Stimulated activated CD4-positive, alpha-beta T cell treated with anti-CD3 and anti-CD28 coated beads, Interleukin-15, amount 100 ng/mL, for 24 hours (primary cell): ENCODE measurements at regions not wholly inside any gene's neighbourhood (a gene's known extent, or its start where the extent isn't known, plus 50 kb on each side); places are given as distances from the start of the nearest gene placed in this dataset.
"Not testable (repeated sequence)": the region's sequence is repeated elsewhere in the genome, so short reads cannot be mapped to it uniquely, and the experiment has no call there.

Experiments
- DNase-seq: peaks from one replicate; pipeline ENCODE4 v3.0.0-alpha.2; 2020

GRCh38 chr2:173468266-173468793 is 113.7 kb downstream of the CDCA7 start:
- DNase-seq, result no peak

- DNase-seq, result no peak
Observed at GRCh38 chr2:173472112-173472511, 117.4 kb downstream of the CDCA7 start.

GRCh38 chr2:173483137-173483536 is 128.5 kb downstream of the CDCA7 start:
- no peak for DNase-seq

GRCh38 chr2:173488861-173489260 is 134.2 kb downstream of the CDCA7 start:
- no peak for DNase-seq

DNA sequence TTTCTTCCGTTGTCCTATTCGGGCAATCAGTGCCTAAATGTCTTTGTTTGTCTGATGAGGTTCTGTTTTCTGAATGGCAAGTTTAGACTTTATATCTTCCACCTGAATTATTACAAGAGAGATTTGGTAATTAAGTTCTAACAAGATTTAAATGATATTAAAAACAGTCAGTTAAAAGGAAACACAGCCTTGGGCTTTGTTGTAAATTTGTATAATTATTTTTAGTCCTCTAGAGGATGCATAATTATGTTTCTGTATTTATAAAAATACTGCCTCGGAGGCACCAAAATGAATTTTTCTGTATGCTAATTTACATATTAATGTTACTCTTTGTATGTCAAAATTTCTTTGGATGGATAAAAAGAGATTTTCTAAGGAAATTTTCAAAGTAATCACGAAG is 136.7 kb downstream of the CDCA7 start:
- no peak for DNase-seq

DNA sequence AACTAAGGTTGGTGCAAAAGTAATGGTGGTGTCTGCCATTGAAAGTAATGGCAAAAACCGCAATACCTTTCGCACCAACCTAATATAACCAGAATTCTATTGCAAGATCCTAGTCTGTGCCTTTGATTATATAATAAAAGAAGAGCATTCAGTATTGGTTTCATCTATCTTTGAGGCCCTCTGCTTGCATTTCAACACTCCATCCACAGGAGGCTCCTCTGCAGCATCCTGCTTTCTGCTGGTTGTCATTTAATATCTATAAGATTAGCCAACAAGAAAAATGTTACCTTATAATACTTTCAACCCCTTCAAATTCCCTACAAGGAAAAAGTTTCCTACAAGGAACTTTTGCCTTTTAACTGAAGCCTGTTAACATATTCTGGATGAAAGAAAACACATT is 139.2 kb downstream of the CDCA7 start:
- DNase-seq, result no peak

DNA sequence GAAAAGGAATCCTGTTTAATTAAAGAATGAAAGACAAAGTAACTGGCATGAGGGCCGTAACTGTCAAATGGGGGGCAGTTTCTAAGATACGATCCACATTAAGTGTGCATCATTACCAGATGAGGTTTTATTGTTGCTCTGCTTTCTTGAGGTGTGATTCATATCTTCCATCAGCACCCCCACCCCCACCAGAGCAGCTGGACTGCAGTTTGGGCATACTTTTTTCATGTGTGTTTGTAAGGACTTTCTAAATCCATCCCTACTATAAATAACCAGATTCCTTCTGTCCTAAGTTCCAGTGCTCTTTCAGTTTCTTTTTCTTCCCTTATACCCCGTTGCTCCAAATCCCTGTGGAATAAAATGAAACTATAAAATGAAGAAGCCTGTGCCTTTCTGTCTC is 142.1 kb downstream of the CDCA7 start:
- DNase-seq, result no peak

- DNase-seq, result no peak
Observed at GRCh38 chr2:173500953-173501352, 146.3 kb downstream of the CDCA7 start.

DNA sequence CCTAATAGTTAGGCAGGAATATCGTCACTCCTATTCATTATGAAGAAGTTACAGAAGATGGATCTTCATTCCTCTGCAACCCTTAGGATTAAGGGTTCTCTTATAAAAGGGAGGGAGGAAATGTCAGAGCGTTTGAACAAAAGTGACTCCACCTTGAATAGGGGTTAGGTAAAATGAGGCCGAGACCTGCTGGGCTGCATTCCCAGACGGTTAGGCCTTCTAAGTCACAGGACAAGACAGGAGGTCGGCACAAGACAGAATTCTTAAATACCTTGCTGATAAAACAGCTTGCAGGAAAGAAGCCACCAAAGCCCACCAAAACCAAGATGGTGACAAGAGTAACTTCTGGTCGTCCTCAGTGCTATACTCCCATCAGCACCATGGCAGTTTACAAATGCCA is 147.6 kb downstream of the CDCA7 start:
- no peak for DNase-seq

- no peak for DNase-seq
Observed at GRCh38 chr2:173511357-173511756, 156.7 kb downstream of the CDCA7 start.

- no peak for DNase-seq
Observed at GRCh38 chr2:173511942-173512341, 157.3 kb downstream of the CDCA7 start.

- DNase-seq, result no peak
Observed at GRCh38 chr2:173513107-173513727, 158.5 kb downstream of the CDCA7 start.

DNA sequence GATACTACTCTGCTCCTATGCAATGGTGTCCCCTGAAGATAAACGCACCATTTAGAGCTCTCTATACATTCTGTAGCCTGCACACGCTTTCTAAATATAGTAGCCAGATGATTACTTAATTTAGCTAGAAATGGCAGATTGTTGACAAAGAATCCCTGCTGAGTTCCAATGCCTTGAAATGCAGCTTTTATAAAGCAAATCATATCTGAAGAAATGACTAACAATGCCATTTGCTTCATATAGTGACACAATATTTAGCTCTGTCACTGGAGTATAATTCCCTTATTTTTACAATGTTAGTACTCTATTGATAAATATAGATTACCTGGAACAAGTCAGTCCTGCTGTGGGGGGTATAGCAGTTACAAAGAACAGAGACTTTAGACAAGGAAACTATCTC is 166.2 kb downstream of the CDCA7 start:
- DNase-seq, result no peak

DNA sequence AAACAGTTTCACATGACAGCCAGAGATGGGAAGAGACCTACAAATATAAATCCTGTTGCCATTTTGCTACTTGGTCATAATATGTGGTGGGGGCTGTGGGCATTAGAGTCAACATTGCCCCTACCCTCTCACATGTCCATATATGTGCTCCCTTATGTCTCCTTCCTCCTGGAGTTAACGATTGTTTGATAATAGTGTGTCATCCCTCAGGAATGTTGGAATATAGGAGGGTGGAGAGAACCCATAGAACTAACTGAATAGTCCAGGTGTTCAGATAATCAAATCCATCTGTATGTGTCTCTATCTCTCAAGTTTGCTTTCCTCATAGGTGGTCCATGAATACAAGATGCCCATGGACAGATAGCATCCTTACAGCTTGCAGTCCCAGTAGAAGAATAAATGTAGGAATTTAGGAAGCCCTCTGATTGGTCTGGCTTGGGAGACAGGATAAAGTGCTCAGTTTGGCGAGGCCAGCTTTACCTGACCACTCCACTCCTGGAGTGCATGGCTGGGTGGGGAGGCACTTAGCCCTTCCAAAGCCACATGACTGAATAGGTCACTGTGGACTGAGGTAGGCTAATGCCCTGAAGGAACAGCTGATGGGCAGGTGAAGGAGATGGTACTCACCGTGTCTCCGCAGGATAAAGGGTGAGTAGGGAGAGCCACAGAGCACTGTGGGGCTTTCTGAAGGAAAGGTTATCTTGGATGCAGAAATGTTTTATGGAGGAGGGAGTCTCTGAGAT is 166.9 kb downstream of the CDCA7 start:
- no peak for DNase-seq

DNA sequence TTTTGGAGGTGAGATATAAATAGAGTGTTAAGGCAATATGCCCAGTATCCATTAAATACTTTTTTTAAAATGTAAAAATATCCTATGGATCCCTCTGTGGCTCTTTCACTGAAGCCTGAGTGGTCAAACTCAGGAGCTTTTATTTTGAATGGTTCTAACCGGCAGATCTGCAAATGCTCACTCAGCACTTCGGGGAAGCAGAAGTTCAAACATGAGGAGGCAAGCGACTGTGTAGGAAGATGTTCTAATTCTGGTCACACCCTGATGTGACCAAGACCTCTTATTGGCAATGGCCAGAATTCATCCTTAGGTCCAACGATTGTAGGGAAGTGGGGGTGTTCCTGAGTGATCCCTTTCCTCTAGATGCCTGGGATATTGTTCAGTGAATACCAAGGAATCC is 168.8 kb downstream of the CDCA7 start:
- DNase-seq, result no peak

DNA sequence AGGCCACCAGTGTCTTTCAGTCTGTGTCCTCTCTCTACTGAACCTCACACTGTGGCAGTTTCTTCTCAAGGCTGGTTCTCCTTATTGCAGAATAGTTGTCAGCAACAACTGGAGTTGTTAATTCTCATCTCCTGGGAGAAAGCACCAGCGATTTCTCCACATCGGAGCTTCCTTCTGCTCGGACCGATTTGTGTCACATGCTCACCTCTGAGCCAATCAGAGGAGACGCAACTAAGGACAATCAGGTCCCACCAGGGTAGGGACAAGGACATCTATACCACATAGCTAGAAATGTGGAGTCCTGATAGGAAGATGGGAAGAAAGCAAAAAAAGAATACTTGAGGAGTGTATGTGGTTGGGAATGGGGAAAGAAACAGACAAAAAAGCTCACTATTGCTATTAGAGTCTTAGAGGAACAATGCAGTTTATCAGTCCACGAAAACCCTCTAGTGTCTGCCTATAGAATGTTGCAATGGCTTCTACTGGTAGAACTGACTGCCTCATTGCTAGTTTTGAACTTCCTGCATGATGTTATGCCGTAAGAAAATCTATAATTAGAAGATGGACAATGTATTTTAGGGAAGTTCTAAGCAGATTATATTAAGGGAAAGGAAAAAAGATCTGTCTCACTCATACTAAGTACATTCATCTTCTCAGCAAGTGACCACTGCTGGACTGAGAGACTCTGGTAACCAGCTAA is 169.7 kb downstream of the CDCA7 start:
- no peak for DNase-seq

DNA sequence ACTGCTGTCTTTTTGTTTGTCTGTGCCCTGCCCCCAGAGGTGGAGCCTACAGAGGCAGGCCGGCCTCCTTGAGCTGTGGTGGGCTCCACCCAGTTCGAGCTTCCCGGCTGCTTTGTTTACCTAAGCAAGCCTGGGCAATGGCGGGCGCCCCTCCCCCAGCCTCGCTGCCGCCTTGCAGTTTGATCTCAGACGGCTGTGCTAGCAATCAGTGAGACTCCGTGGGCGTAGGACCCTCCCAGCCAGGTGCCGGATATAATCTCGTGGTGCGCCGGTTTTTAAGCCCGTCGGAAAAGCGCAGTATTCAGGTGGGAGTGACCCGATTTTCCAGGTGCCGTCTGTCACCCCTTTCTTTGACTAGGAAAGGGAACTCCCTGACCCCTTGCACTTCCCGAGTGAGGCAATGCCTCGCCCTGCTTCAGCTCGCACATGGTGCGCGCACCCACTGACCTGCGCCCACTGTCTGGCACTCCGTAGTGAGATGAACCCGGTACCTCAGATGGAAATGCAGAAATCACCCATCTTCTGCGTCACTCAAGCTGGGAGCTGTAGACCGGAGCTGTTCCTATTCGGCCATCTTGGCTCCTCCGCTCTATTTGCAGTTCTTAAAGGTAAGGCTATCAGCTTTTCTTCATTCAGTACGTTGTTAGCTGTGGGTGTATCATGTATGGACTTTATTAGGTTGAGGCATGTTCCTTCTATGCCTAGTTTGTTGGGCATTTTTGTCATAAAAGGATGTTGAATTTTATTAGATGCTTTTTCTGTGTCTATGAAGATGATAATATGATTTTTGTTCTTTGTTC is 178.3 kb downstream of the CDCA7 start:
- DNase-seq, result not testable (repeated sequence)

DNA sequence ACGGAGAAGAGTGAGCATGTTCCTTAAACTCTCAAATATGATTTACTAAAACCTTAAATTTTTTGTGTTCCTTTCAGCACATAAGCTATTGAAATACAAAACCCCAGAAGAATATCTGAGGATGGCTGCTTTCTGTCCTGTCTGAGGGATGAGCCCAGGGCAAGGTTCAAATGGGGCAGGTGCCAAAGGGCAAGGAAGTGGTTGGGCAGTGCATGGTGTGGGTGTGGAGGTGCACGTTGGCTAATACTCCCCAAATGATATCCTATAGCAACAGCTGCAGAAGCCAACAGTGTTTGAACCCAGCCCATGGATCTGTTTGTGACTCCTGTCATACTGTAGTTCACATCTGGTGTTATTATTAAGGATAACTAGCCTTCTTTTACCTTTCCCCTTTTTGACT is 183.0 kb downstream of the CDCA7 start:
- DNase-seq, result no peak

- no peak for DNase-seq
Observed at GRCh38 chr2:173539615-173540014, 184.9 kb downstream of the CDCA7 start.

DNA sequence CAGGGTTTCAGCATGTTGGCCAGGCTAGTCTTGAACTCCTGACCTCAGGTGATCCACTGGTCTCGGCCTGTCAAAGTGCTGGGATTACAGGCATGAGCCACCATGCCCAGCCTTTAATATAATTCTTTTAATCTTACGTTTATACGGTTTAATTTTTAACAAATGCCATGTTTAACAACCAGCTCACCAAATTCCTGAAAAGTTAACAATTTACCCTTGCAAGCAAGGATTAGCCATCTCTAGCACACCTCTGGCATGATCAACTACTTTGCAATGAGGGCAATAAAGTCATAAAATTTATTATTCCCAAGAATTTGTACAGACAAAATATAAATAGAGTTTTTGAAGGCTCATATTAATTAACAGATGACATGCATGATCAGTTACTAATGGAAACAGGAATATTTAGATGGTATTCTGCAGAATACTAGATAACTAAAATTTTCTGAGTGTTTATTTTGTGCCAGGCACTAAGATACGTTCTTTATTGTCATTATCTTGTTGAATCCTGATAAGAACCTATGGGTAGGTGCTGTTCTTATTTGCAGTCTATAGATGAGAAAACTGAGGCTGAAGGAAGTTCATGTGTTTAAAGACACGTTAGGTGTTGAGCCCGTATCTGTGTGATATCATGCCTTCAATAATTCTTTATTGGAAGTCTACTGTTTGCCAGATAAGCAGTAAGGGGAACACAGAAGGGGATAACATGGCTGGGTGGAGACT is 190.1 kb downstream of the CDCA7 start:
- DNase-seq, result no peak

GRCh38 chr2:173545364-173545763 is 190.7 kb downstream of the CDCA7 start:
- DNase-seq, result no peak

DNA sequence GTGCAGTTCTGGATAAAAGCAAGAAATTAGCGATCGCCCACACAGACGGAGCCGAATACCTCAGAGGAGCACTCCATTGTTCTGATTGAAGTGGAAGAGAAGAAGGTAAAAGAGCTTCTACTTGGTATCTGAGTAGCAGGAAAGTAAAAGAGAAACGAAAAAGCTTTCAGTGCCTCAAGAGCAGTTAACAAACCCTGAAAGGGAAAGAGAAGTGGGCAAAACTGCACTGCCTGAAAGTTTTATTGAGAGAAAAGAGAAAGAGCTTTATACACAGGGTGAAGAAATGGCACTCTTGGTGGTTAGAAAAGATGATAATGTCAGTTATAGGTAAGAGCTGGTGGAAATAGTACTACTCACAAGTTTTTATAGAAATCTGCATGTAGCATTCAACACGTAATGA is 192.8 kb downstream of the CDCA7 start:
- DNase-seq, result no peak
